H9 (cell line): ENCODE measurements at regions not wholly inside any gene's neighbourhood (a gene's known extent, or its start where the extent isn't known, plus 50 kb on each side); places are given as distances from the start of the nearest gene placed in this dataset.
A peak's percentile ranks its signal among the peaks of the same experiment; 100 is the strongest.

Experiments used
- DNase-seq: peaks from one replicate; pipeline ENCODE4 v3.0.0-alpha.2; 2017
- H2AFZ ChIP-seq: one replicate; pipeline ENCODE4 v1.6.1; 2013; ENCODE audit warnings: mild to moderate bottlenecking, low read length, control low read depth, moderate library complexity
- H2AK5ac ChIP-seq: 2 replicates; pipeline ENCODE4 v1.6.1; 2013; ENCODE audit warnings: low read length, control low read depth, mixed read lengths; ENCODE audit not compliant: insufficient read length
- H2BK120ac ChIP-seq: one replicate; pipeline ENCODE4 v1.6.1; 2013; ENCODE audit warnings: low read depth, mild to moderate bottlenecking, low read length, control low read depth, inconsistent platforms; ENCODE audit not compliant: poor library complexity, severe bottlenecking
- H2BK12ac ChIP-seq: 2 replicates; pipeline ENCODE4 v1.6.1; 2013; ENCODE audit warnings: low read length, control low read depth, mixed read lengths, low read depth; ENCODE audit not compliant: insufficient read length
- H2BK15ac ChIP-seq: 2 replicates; pipeline ENCODE4 v1.6.1; 2013; ENCODE audit warnings: low read depth, low read length, control low read depth
- H2BK20ac ChIP-seq: one replicate; pipeline ENCODE4 v1.6.1; 2013; ENCODE audit warnings: low read depth, mild to moderate bottlenecking, low read length, control low read depth, inconsistent platforms; ENCODE audit not compliant: poor library complexity, severe bottlenecking
- H2BK5ac ChIP-seq: 2 replicates; pipeline ENCODE4 v1.6.1; 2013; ENCODE audit warnings: low read length, control low read depth, mixed read lengths; ENCODE audit not compliant: insufficient read length
- H3K14ac ChIP-seq: 2 replicates; pipeline ENCODE4 v1.6.1; 2013; ENCODE audit warnings: low read length, control low read depth; ENCODE audit not compliant: insufficient read depth
- H3K18ac ChIP-seq: 2 replicates; pipeline ENCODE4 v1.6.1; 2013; ENCODE audit warnings: low read depth, mild to moderate bottlenecking, mixed read lengths, low read length, control low read depth; ENCODE audit not compliant: insufficient read length
- H3K23ac ChIP-seq: 2 replicates; pipeline ENCODE4 v1.6.1; 2013; ENCODE audit warnings: low read length, control low read depth, mixed read lengths, low read depth; ENCODE audit not compliant: insufficient read length
- H3K23me2 ChIP-seq: 2 replicates; pipeline ENCODE4 v1.6.1; 2013; ENCODE audit warnings: low read depth, mild to moderate bottlenecking, mixed read lengths, low read length, control low read depth; ENCODE audit not compliant: insufficient read length, poor library complexity, severe bottlenecking
- H3K27ac ChIP-seq: 2 replicates; pipeline ENCODE4 v1.5.1; 2013; ENCODE audit warnings: low read length, control low read depth, mixed read lengths, low read depth; ENCODE audit not compliant: insufficient read length
- H3K27me3 ChIP-seq: 2 replicates; pipeline ENCODE4 v1.6.1; 2013; ENCODE audit warnings: low read length, control low read depth, inconsistent platforms; ENCODE audit not compliant: insufficient read depth
- H3K4ac ChIP-seq: 2 replicates; pipeline ENCODE4 v1.6.1; 2013; ENCODE audit warnings: low read depth, mild to moderate bottlenecking, control low read depth, inconsistent platforms, low read length, moderate library complexity
- H3K4me1 ChIP-seq: 2 replicates; pipeline ENCODE4 v1.6.1; 2013; ENCODE audit warnings: low read length, control low read depth, inconsistent platforms; ENCODE audit not compliant: insufficient read depth
- H3K4me2 ChIP-seq: 2 replicates; pipeline ENCODE4 v1.6.1; 2013; ENCODE audit warnings: low read length, control low read depth, mixed read lengths; ENCODE audit not compliant: insufficient read length, insufficient read depth
- H3K56ac ChIP-seq: 2 replicates; pipeline ENCODE4 v1.6.1; 2013; ENCODE audit warnings: low read depth, mild to moderate bottlenecking, mixed read lengths, low read length, control low read depth; ENCODE audit not compliant: insufficient read length
- H3K79me1 ChIP-seq: 2 replicates; pipeline ENCODE4 v1.6.1; 2013; ENCODE audit warnings: low read depth, mild to moderate bottlenecking, moderate library complexity, low read length, control low read depth, inconsistent platforms; ENCODE audit not compliant: insufficient read depth, poor library complexity, severe bottlenecking
- H3K79me2 ChIP-seq: 2 replicates; pipeline ENCODE4 v1.6.1; 2013; ENCODE audit warnings: low read length, control low read depth, inconsistent platforms; ENCODE audit not compliant: insufficient read depth
- H3K9ac ChIP-seq: 2 replicates; pipeline ENCODE4 v1.6.1; 2013; ENCODE audit warnings: low read length, control low read depth, mixed read lengths; ENCODE audit not compliant: insufficient read length; ENCODE audit errors: extremely low read depth
- H3K9me3 ChIP-seq: one replicate; pipeline ENCODE4 v1.6.1; 2013; ENCODE audit warnings: low read depth, low read length, inconsistent platforms; ENCODE audit not compliant: control insufficient read depth
- H3T11ph ChIP-seq: one replicate; pipeline ENCODE4 v1.6.1; 2013; ENCODE audit warnings: mild to moderate bottlenecking, low read length, control low read depth, inconsistent platforms
- H4K20me1 ChIP-seq: one replicate; pipeline ENCODE4 v1.6.1; 2013; ENCODE audit not compliant: control insufficient read depth, insufficient read length, insufficient read depth
- H4K5ac ChIP-seq: 2 replicates; pipeline ENCODE4 v1.6.1; 2013; ENCODE audit warnings: low read depth, mild to moderate bottlenecking, mixed read lengths, low read length, control low read depth; ENCODE audit not compliant: insufficient read length
- H4K8ac ChIP-seq: replicated peaks from 2 replicates; pipeline ENCODE4 v1.6.1; 2013; ENCODE audit warnings: low read length, control low read depth, mixed read lengths, low read depth; ENCODE audit not compliant: insufficient read length
- H4K91ac ChIP-seq: 2 replicates; pipeline ENCODE4 v1.6.1; 2013; ENCODE audit warnings: low read depth, mild to moderate bottlenecking, moderate library complexity, mixed read lengths, low read length, control low read depth; ENCODE audit not compliant: insufficient read length
- H3K27ac Mint-ChIP-seq, 3 experiments: 2 replicates in 2 of 3; 3 replicates in 1 of 3; pipeline ENCODE4 v1.8.0; 2020 to 2021; ENCODE audit warnings: mixed read lengths in 3 of 3, mild to moderate bottlenecking in 1 of 3, moderate library complexity in 1 of 3
- H3K27me3 Mint-ChIP-seq: 2 replicates; pipeline ENCODE4 v1.8.0; 2021; ENCODE audit warnings: low read depth, mild to moderate bottlenecking, moderate library complexity, mixed read lengths
- H3K36me3 Mint-ChIP-seq, 3 experiments: 2 replicates in 2 of 3; 3 replicates in 1 of 3; pipeline ENCODE4 v1.8.0; 2020 to 2021; ENCODE audit warnings: low read depth in 3 of 3, mixed read lengths in 3 of 3; ENCODE audit not compliant: insufficient read depth in 1 of 3
- H3K4me1 Mint-ChIP-seq, 2 experiments: 2 replicates each; pipeline ENCODE4 v1.8.0; 2020; ENCODE audit warnings: mixed read lengths in 2 of 2
- H3K4me3 Mint-ChIP-seq, 2 experiments: 2 replicates in 1 of 2; 3 replicates in 1 of 2; pipeline ENCODE4 v1.8.0; 2020 to 2021; ENCODE audit warnings: mild to moderate bottlenecking in 2 of 2, mixed read lengths in 2 of 2, moderate library complexity in 1 of 2
- H3K9me3 Mint-ChIP-seq, 2 experiments: 2 replicates in 1 of 2; 3 replicates in 1 of 2; pipeline ENCODE4 v1.8.0; 2020; ENCODE audit warnings: mild to moderate bottlenecking in 2 of 2, mixed read lengths in 2 of 2, moderate library complexity in 1 of 2
- CTCF ChIP-seq: fragments of 200-600 bp; sonication (generic); conservative IDR thresholded peaks from 3 replicates; pipeline ENCODE4 v1.8.0; 2021; ENCODE audit warnings: antibody characterized with exemption, mild to moderate bottlenecking
- WGBS: extraction: QIAGEN DNeasy Blood & Tissue Kit; methylation state at CpG from one replicate; pipeline ENCODE4 v1.1.7; 2013; ENCODE audit warnings: missing lambda C conversion rate, low lambda C conversion rate, mixed read lengths; ENCODE audit not compliant: insufficient read length; ENCODE audit errors: extremely low coverage; 5-methylcytosine and 5-hydroxymethylcytosine counted together

- no peak overlapping the region for H2BK15ac ChIP-seq
- H2AFZ ChIP-seq: no peak overlapping the region
- Mint-ChIP-seq H3K27me3 (peaks cover 11% of the 10 kb centered on the region), H3K4me1 (peaks cover 13 to 14% of the 10 kb centered on the region in 2 experiments), H3K4me3 (no peak overlapping the region), H3K27ac (no peak overlapping the region), H3K9me3 (no peaks in the 10 kb centered on the region), H3K36me3 (no peaks in the 10 kb centered on the region)
- no peak overlapping the region for H2BK120ac ChIP-seq
- H4K20me1 ChIP-seq: no peaks in the 10 kb centered on the region
- no peak overlapping the region for H2AK5ac ChIP-seq
- H3K9me3 ChIP-seq: no peaks in the 10 kb centered on the region
- H3K23ac ChIP-seq: no peak overlapping the region
- no peak overlapping the region for H3K14ac ChIP-seq
- H3K4ac ChIP-seq: no peak overlapping the region
- no peak overlapping the region for H4K91ac ChIP-seq
- H3K79me1 ChIP-seq: no peaks in the 10 kb centered on the region
- no peak overlapping the region for H3K18ac ChIP-seq
- no peak overlapping the region for H3K56ac ChIP-seq
- H2BK20ac ChIP-seq: no peak overlapping the region
- no peaks in the 10 kb centered on the region for H3K27me3 ChIP-seq
- H2BK5ac ChIP-seq: no peak overlapping the region
- no peak overlapping the region for H3K9ac ChIP-seq
- H3K27ac ChIP-seq: no peak overlapping the region
- H2BK12ac ChIP-seq: no peak overlapping the region
- H3K23me2 ChIP-seq: no peaks in the 10 kb centered on the region
- no peaks in the 10 kb centered on the region; the same call in 1 of the 2 replicates for H3K4me1 ChIP-seq
- peak; percentile 69 for TF ChIP-seq CTCF
- H3T11ph ChIP-seq: no peak overlapping the region
- WGBS: no CpG with 5 or more reads among the region's 8 CpGs
- no peaks in the 10 kb centered on the region for H3K79me2 ChIP-seq
- peak; percentile 60 for DNase-seq
- no peak overlapping the region for H4K8ac ChIP-seq
- H3K4me2 ChIP-seq: no peak overlapping the region
- no peak overlapping the region for H4K5ac ChIP-seq
These were observed 127.9 kb upstream of the PRSS58 start for GRCh38 chr7:142385491-142386340.
